Neural cell (in vitro differentiated cells): ENCODE measurements at regions not wholly inside any gene's neighbourhood (a gene's known extent, or its start where the extent isn't known, plus 50 kb on each side); places are given as distances from the start of the nearest gene placed in this dataset.
"Not testable (repeated sequence)": the region's sequence is repeated elsewhere in the genome, so short reads cannot be mapped to it uniquely, and the experiment has no call there.

Source experiments
- H2AFZ ChIP-seq: fragments of 200-600, 300-800 bp; sonication (generic), shearing (Covaris generic); 2 replicates; pipeline ENCODE4 v1.6.0; 2014; ENCODE audit warnings: low read depth, mild to moderate bottlenecking, antibody characterized with exemption, low read length, moderate library complexity
- H3F3A ChIP-seq: fragments of 200-600 bp; shearing (Covaris generic); 2 replicates; pipeline ENCODE4 v1.6.1; 2016; ENCODE audit warnings: mild to moderate bottlenecking, moderate library complexity, mixed read lengths, antibody characterized with exemption, low read length; ENCODE audit not compliant: insufficient read depth, poor library complexity, severe bottlenecking
- H3K27ac ChIP-seq: fragments of 200-600, 300-800 bp; sonication (generic), shearing (Covaris generic); 2 replicates; pipeline ENCODE4 v1.5.1; 2014; ENCODE audit warnings: mild to moderate bottlenecking, low read length, moderate library complexity
- H3K27me3 ChIP-seq: fragments of 300-800, 200-600 bp; sonication (generic), shearing (Covaris generic); 2 replicates; pipeline ENCODE4 v1.6.0; 2014; ENCODE audit warnings: mild to moderate bottlenecking, low read depth, low read length, moderate library complexity; ENCODE audit not compliant: insufficient read depth
- H3K36me3 ChIP-seq: fragments of 300-800, 200-600 bp; sonication (generic), shearing (Covaris generic); 2 replicates; pipeline ENCODE4 v1.5.1; 2014; ENCODE audit warnings: mild to moderate bottlenecking, antibody characterized with exemption, low read length, moderate library complexity; ENCODE audit not compliant: insufficient read depth
- H3K4me2 ChIP-seq: fragments of 300-800, 200-600 bp; sonication (generic), shearing (Covaris generic); 2 replicates; pipeline ENCODE4 v1.6.0; 2014; ENCODE audit warnings: mild to moderate bottlenecking, low read length
- H3K4me3 ChIP-seq: fragments of 300-800, 200-600 bp; sonication (generic), shearing (Covaris generic); 2 replicates; pipeline ENCODE4 v1.5.1; 2014; ENCODE audit warnings: mild to moderate bottlenecking, low read length, moderate library complexity
- H3K79me2 ChIP-seq: fragments of 200-600 bp; shearing (Covaris generic); replicated peaks from 2 replicates; pipeline ENCODE4 v1.6.0; 2014; ENCODE audit warnings: mild to moderate bottlenecking, low read length, moderate library complexity; ENCODE audit not compliant: insufficient read depth
- H3K9ac ChIP-seq: fragments of 300-800, 200-600 bp; sonication (generic), shearing (Covaris generic); 2 replicates; pipeline ENCODE4 v1.6.1; 2016; ENCODE audit warnings: mild to moderate bottlenecking, low read length, mixed read lengths
- H3K9me2 ChIP-seq: fragments of 200-600 bp; shearing (Covaris generic); 2 replicates; pipeline ENCODE4 v1.6.1; 2016; ENCODE audit warnings: mild to moderate bottlenecking, low read length, mixed read lengths; ENCODE audit not compliant: insufficient read depth
- H3K9me3 ChIP-seq: fragments of 200-600, 300-800 bp; sonication (generic), shearing (Covaris generic); 2 replicates; pipeline ENCODE4 v1.6.1; 2016; ENCODE audit warnings: mild to moderate bottlenecking, mixed run types, low read length, moderate library complexity, mixed read lengths
- H4K20me1 ChIP-seq: fragments of 200-600 bp; shearing (Covaris generic); 2 replicates; pipeline ENCODE4 v1.6.1; 2016; ENCODE audit warnings: mild to moderate bottlenecking, mixed run types; ENCODE audit not compliant: insufficient read depth
- EP300 ChIP-seq: fragments of 450-650 bp; conservative IDR thresholded peaks from 2 replicates; pipeline ENCODE4 v1.6.1; 2014; ENCODE audit warnings: antibody characterized with exemption, mild to moderate bottlenecking, moderate library complexity; ENCODE audit not compliant: poor library complexity, severe bottlenecking
- EZH2 ChIP-seq: fragments of 200-600, 300-800 bp; shearing (Covaris generic), sonication (generic); IDR thresholded peaks from 2 replicates; pipeline ENCODE4 v1.6.1; 2014; ENCODE audit warnings: antibody characterized with exemption, low read length, borderline replicate concordance, mild to moderate bottlenecking; ENCODE audit not compliant: insufficient read depth, poor library complexity, severe bottlenecking
- MXI1 ChIP-seq: fragments of 450-650 bp; conservative IDR thresholded peaks from 2 replicates; pipeline ENCODE4 v1.6.1; 2014; ENCODE audit warnings: antibody characterized with exemption, mild to moderate bottlenecking; ENCODE audit not compliant: poor library complexity, severe bottlenecking
- POLR2AphosphoS5 ChIP-seq: IDR thresholded peaks from 2 replicates; pipeline ENCODE4 v1.6.1; 2012
- RAD21 ChIP-seq: fragments of 450-650 bp; conservative IDR thresholded peaks from 2 replicates; pipeline ENCODE4 v1.6.1; 2014; ENCODE audit warnings: antibody characterized with exemption, mild to moderate bottlenecking, moderate library complexity
- SMC3 ChIP-seq: fragments of 450-650 bp; conservative IDR thresholded peaks from 2 replicates; pipeline ENCODE4 v1.6.1; 2014; ENCODE audit warnings: antibody characterized with exemption, mild to moderate bottlenecking, moderate library complexity; ENCODE audit not compliant: poor library complexity
- TAF1 ChIP-seq: IDR thresholded peaks from 2 replicates; pipeline ENCODE4 v1.6.1; 2012; ENCODE audit warnings: low read depth
- TF ChIP-seq, protein P1 (sequence below): IDR thresholded peaks from 2 replicates; pipeline ENCODE4 v1.6.1; 2012; ENCODE audit warnings: borderline replicate concordance
- TF ChIP-seq, protein P2 (sequence below): fragments of 450-650 bp; IDR thresholded peaks from 2 replicates; pipeline ENCODE4 v1.5.1; 2014; ENCODE audit warnings: antibody characterized with exemption, mild to moderate bottlenecking, moderate library complexity; ENCODE audit not compliant: poor library complexity, severe bottlenecking

- Histone ChIP-seq H3K4me3 (no peak overlapping the region), H4K20me1 (no peaks in the 10 kb centered on the region), H3K79me2 (peaks cover 4% of the 10 kb centered on the region), H3K27me3 (no peaks in the 10 kb centered on the region), H3K27ac (no peak overlapping the region), H3K9me2 (no peaks in the 10 kb centered on the region), H3F3A (no peaks in the 10 kb centered on the region), H3K36me3 (peaks cover 5% of the 10 kb centered on the region), H3K4me2 (no peak overlapping the region), H2AFZ (no peak overlapping the region), H3K9me3 (no peaks in the 10 kb centered on the region), H3K9ac (no peak overlapping the region)
- no peak for TF ChIP-seq RAD21
- TF ChIP-seq, protein P1, sequence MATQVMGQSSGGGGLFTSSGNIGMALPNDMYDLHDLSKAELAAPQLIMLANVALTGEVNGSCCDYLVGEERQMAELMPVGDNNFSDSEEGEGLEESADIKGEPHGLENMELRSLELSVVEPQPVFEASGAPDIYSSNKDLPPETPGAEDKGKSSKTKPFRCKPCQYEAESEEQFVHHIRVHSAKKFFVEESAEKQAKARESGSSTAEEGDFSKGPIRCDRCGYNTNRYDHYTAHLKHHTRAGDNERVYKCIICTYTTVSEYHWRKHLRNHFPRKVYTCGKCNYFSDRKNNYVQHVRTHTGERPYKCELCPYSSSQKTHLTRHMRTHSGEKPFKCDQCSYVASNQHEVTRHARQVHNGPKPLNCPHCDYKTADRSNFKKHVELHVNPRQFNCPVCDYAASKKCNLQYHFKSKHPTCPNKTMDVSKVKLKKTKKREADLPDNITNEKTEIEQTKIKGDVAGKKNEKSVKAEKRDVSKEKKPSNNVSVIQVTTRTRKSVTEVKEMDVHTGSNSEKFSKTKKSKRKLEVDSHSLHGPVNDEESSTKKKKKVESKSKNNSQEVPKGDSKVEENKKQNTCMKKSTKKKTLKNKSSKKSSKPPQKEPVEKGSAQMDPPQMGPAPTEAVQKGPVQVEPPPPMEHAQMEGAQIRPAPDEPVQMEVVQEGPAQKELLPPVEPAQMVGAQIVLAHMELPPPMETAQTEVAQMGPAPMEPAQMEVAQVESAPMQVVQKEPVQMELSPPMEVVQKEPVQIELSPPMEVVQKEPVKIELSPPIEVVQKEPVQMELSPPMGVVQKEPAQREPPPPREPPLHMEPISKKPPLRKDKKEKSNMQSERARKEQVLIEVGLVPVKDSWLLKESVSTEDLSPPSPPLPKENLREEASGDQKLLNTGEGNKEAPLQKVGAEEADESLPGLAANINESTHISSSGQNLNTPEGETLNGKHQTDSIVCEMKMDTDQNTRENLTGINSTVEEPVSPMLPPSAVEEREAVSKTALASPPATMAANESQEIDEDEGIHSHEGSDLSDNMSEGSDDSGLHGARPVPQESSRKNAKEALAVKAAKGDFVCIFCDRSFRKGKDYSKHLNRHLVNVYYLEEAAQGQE, result no peak
- TF ChIP-seq EP300, result no peak
- TF ChIP-seq MXI1, result no peak
- TF ChIP-seq SMC3, result no peak
- no peak for TF ChIP-seq TAF1
- no peak for TF ChIP-seq POLR2AphosphoS5
- no peak for TF ChIP-seq EZH2
- TF ChIP-seq, protein P2, sequence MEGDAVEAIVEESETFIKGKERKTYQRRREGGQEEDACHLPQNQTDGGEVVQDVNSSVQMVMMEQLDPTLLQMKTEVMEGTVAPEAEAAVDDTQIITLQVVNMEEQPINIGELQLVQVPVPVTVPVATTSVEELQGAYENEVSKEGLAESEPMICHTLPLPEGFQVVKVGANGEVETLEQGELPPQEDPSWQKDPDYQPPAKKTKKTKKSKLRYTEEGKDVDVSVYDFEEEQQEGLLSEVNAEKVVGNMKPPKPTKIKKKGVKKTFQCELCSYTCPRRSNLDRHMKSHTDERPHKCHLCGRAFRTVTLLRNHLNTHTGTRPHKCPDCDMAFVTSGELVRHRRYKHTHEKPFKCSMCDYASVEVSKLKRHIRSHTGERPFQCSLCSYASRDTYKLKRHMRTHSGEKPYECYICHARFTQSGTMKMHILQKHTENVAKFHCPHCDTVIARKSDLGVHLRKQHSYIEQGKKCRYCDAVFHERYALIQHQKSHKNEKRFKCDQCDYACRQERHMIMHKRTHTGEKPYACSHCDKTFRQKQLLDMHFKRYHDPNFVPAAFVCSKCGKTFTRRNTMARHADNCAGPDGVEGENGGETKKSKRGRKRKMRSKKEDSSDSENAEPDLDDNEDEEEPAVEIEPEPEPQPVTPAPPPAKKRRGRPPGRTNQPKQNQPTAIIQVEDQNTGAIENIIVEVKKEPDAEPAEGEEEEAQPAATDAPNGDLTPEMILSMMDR, result no peak
These were observed 62.1 kb upstream of the ZNF746 start for GRCh38 chr7:149559711-149560110.

- H4K20me1 ChIP-seq, result no peaks in the 10 kb centered on the region
- peaks cover 4% of the 10 kb centered on the region for H3K79me2 ChIP-seq
- H3K9ac ChIP-seq, result no peak overlapping the region
- H3F3A ChIP-seq, result no peaks in the 10 kb centered on the region
- no peaks in the 10 kb centered on the region for H3K36me3 ChIP-seq
- no peak overlapping the region for H2AFZ ChIP-seq
- H3K4me3 ChIP-seq, result no peak overlapping the region
- no peaks in the 10 kb centered on the region for H3K9me3 ChIP-seq
- no peaks in the 10 kb centered on the region for H3K27me3 ChIP-seq
- H3K4me2 ChIP-seq, result no peak overlapping the region
- TF ChIP-seq SMC3 (no peak), RAD21 (no peak), EZH2 (no peak), TAF1 (no peak), EP300 (no peak), MXI1 (no peak), POLR2AphosphoS5 (no peak)
- TF ChIP-seq, protein P1, result no peak
- TF ChIP-seq, protein P2, result no peak
- no peaks in the 10 kb centered on the region for H3K9me2 ChIP-seq
- no peak overlapping the region for H3K27ac ChIP-seq
These were observed 60.7 kb upstream of the ZNF746 start for GRCh38 chr7:149558149-149558861.

- H4K20me1 ChIP-seq, H3K79me2 ChIP-seq, H2AFZ ChIP-seq, H3K4me3 ChIP-seq, H3K9me2 ChIP-seq, H3K4me2 ChIP-seq, H3K9ac ChIP-seq, H3K27ac ChIP-seq, H3K27me3 ChIP-seq, H3K36me3 ChIP-seq, H3K9me3 ChIP-seq, H3F3A ChIP-seq: not testable (repeated sequence)
These were observed 58.9 kb upstream of the ZNF746 start for GRCh38 chr7:149556525-149556924.
